Kidney glomerular epithelial cell (primary cell): ENCODE measurements at regions not wholly inside any gene's neighbourhood (a gene's known extent, or its start where the extent isn't known, plus 50 kb on each side); places are given as distances from the start of the nearest gene placed in this dataset.

Source experiments
- DNase-seq: peaks from one replicate; lab custom pipeline; 2025; lab: John Stamatoyannopoulos, UW

DNA sequence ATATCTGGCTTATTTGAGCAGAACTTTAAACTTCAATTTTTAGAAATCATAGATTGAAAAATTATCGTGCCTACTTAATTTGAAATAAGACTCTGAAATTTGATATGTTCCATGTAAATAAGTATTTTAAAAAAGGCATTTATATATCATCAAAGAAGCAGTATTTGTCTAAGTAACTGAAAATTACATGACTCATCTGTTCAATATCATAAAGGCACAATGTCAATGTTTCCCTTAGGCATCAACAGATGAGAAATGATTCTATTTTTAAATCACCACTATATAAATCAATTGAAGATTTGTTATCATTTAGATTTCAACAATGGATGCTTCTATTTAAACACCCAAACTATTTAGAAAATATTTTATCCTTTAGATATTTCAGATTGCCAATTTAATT is 142.9 kb upstream of the POU5F2 start:
- DNase-seq: no peak

- no peak for DNase-seq
Measured at GRCh38 chr5:93883459-93883858, 142.1 kb upstream of the POU5F2 start.

DNA sequence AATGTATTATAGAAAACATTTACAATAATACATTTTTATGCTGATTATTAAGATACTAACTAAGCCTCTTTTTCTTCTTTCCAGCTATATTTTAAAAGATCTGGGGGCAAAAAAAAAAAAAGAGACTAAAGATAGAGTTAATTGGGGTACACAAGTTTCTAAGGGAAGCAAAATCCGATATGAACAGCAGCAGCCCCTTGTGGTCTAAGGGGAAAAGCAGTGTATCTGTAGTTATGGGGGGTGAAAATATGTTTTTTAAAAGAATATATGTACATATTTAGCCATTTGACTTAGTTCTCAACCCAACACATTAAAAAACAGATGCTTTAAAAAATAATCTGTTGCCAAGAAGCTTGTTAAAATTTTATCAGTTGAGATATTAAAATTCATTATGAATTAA is 134.3 kb upstream of the POU5F2 start:
- DNase-seq: no peak

- DNase-seq: no peak
Measured at GRCh38 chr5:93874491-93874890, 133.1 kb upstream of the POU5F2 start.

DNA sequence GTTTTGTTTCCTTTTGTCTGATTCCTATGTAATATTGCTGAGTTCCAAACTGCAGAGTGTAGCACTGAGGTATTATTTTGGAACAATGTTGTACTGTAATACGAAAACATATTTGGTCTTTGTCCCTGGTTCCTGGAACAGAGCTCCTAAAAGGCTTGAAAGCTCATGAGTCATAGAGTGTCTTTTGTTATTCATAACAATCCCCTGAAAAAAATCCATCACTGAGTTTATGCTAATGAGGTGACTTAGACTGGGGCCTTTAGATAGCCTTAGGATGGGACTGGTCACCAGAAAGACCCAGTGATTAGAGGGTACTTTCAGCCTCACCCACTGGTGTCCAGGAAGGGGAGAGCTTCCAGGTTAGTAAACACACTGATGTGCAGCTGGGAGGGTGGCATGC is 132.7 kb upstream of the POU5F2 start:
- no peak for DNase-seq

DNA sequence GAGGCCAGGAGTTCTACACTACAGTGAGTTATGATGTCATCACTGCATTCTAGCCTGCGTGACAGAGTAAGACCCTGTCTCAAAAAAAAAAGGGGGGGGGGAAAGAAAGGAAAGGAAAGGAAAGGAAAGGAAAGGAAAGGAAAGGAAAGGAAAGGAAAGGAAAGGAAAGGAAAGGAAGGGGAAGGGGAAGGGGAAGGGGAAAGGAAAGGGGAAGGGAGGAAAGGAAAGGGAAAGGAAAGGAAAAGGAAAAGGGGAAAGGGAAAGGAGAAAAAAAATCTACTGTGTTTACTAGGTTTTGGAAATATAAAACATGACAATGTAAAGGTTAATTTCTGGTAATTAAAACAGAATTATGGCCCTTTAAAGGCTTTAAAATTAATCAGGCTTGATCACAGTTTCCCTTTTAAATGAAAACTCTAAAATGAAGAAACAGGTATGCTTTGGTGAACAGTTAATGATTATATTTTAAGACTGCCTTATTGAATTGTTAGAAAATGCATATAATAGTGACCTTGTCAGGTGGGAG is 131.9 kb upstream of the POU5F2 start:
- no peak for DNase-seq

- DNase-seq: no peak
Measured at GRCh38 chr5:93870649-93871048, 129.2 kb upstream of the POU5F2 start.

GRCh38 chr5:93868851-93869250 is 127.5 kb upstream of the POU5F2 start:
- DNase-seq: no peak

GRCh38 chr5:93850311-93850710 is 108.9 kb upstream of the POU5F2 start:
- no peak for DNase-seq

DNA sequence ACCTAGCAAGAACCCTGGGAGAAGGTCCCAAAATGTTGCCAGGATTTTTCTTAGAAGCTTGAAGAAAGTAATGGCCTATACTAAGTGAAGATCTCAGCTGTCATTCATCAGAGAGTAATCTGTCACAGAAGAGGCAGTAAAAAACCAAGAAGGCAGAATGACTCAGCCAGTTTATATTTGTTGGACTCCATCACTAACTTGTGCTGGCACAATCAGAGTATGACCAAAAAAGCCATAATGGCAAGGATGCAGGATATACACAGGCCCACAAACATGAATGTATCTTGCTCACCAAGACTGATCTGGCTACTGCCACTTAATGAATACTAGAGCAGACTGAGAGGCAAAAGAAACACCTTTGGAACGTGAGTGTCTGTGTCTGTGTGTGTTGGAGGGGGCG is 104.0 kb upstream of the POU5F2 start:
- no peak for DNase-seq

GRCh38 chr5:93831449-93831848 is 90.0 kb upstream of the POU5F2 start:
- peak; percentile 57 for DNase-seq

- no peak for DNase-seq
Measured at GRCh38 chr5:93830893-93831292, 89.5 kb upstream of the POU5F2 start.

DNA sequence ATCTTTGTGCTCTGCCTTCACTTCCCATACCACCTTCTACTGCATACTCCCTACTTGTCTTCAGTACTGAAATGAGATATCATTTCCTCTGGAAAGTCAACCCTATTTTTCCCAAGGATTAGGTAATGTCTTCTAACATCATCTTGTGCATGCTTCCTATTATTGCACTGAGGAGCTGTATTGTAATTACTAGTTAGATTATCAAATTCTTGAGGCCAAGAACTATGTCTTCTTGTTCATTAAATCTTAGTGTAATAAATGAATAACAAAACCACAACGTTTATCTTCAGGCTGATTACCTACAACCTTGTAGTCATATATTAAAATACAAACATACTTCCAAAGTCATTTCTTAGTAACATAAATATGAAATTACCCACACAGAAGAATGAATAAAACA is 87.9 kb upstream of the POU5F2 start:
- peak; percentile 52 for DNase-seq

DNA sequence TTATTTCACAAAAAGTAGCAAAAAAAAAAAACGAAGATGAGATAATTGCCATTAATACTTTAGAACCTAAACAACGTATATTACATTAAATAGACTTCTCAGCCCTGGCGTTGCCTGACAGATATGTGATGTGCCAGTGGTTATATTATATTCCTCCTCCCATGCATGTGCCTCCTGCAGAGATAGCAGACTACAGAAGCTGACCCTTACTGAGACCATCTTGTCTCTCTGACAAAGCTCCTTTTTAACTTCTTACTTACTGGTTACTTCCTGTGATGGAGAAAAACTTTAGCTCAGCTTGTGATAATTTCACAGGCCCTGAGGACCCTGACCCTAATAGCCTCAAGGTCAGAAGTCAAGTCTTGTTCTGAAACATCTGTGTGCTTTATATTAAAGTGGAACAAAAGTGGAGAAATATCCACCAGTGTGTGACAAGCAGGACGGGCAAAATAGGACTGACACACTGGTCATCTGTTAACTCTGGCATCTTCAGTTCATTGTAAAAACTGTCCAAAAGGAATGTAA is 80.6 kb upstream of the POU5F2 start:
- no peak for DNase-seq

- no peak for DNase-seq
Measured at GRCh38 chr5:93819668-93820067, 78.3 kb upstream of the POU5F2 start.

- DNase-seq: no peak
Measured at GRCh38 chr5:93810780-93811179, 69.4 kb upstream of the POU5F2 start.

- DNase-seq: no peak
Measured at GRCh38 chr5:93809430-93809829, 68.0 kb upstream of the POU5F2 start.

DNA sequence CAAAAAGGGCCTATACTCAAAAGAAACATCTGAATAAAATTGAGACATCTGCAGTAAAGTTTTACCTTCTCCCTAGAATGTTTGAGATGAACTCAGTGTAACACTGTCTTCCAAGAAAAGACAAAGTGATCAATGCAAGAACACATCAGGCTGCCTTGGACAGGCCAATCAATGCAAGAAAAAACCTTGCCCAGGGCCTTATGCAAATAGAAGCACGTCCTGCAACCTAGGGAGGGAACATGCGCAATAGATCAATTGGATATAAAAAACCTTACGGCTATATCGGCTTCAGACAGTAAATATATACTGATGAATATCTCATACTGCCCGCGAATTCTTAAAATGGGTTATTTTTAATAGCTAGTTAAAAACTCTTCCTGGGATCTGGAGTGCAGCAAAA is 66.4 kb upstream of the POU5F2 start:
- DNase-seq: no peak

GRCh38 chr5:93805616-93806379 is 64.4 kb upstream of the POU5F2 start:
- DNase-seq: no peak

DNA sequence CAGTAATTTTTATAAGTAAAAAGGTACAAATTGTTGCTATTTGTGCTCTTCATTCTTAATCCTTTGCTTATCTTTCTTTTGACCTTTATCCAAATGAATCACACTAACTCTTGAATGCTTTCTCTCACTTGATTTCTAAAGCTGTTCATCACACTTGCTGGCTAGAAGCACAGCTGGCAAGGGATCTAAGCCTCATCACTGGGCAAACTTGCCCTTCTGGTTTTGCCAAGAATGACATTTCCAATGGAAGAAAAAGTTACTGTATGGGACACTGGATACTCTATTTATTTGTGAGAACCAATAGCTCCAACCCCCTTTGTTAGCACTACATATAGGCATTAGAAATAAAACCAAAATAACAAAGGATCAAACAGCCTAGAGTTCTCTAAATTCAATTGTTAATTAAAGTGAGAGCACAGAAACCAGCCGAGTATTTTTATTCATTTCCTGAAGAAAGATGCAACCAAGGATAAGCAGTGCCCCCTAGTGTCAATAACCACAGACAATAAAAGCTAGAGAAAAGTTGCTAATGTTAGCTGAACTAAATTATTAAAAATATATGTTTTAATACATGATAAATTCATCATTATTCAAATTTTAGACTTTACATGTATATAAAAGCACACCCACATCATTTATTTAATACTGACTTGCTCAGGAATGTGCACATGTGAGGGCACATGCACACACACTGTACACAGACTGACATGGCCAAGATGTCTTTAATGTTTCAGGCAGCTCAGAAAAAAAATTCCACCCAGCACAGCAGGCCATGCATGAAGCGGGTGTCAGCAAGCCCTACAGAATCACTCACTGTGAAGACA is 59.8 kb upstream of the POU5F2 start:
- peak; percentile 49 for DNase-seq

GRCh38 chr5:93794954-93795353 is 53.6 kb upstream of the POU5F2 start:
- no peak for DNase-seq

- DNase-seq: no peak
Measured at GRCh38 chr5:93793159-93793781, 51.9 kb upstream of the POU5F2 start.
